ENCODE measurements at regions not wholly inside any gene's neighbourhood (a gene's known extent, or its start where the extent isn't known, plus 50 kb on each side); places are given as distances from the start of the nearest gene placed in this dataset.

DNA sequence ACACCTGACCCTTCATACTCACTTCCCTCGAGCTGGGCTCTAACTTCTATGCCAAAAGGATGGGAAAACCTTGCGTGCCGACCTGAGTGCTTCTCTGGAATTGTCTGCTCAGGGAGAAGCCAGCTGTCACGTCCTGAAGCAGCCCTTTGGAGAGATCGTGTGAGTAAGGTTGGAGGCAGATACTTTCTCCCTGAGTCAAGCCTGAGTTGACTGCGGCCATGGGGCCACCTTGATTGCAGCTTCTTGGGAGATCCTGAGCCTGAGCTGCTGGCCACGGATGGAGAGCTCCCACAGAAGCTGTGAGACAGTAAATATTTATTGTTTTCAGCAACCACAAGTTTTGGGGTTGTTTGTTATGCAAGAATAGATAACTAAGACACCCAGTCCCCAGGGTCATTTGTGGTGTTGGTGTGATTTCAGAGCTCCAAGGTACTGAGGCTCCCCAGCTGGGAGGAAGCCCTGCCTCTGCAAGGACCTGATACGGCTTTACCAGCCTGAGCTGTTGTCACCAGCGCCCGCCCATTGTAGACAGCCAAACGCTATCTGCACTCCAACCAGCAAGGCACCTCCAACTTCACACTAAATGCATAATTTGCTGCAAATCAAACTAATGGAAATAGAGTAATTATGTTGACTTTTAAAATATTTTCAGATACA, 531.6 kb downstream of the PTPRU start:
- peaks cover 31% of the 10 kb centered on the region for H3K27me3 Mint-ChIP-seq
- H3K27ac Mint-ChIP-seq: no peak overlapping the region
- H3K9me3 Mint-ChIP-seq (ENCODE audit: low read depth): peaks cover 3% of the 10 kb centered on the region
- no peaks in the 10 kb centered on the region for H3K4me1 Mint-ChIP-seq (ENCODE audit: low read depth)
- no peaks in the 10 kb centered on the region for H3K36me3 Mint-ChIP-seq (ENCODE audit: insufficient read depth)
- H3K4me3 Mint-ChIP-seq (ENCODE audit: low read depth): no peak overlapping the region
- TF ChIP-seq, protein P1, sequence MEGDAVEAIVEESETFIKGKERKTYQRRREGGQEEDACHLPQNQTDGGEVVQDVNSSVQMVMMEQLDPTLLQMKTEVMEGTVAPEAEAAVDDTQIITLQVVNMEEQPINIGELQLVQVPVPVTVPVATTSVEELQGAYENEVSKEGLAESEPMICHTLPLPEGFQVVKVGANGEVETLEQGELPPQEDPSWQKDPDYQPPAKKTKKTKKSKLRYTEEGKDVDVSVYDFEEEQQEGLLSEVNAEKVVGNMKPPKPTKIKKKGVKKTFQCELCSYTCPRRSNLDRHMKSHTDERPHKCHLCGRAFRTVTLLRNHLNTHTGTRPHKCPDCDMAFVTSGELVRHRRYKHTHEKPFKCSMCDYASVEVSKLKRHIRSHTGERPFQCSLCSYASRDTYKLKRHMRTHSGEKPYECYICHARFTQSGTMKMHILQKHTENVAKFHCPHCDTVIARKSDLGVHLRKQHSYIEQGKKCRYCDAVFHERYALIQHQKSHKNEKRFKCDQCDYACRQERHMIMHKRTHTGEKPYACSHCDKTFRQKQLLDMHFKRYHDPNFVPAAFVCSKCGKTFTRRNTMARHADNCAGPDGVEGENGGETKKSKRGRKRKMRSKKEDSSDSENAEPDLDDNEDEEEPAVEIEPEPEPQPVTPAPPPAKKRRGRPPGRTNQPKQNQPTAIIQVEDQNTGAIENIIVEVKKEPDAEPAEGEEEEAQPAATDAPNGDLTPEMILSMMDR (IDR thresholded peaks at IDR 0.05; ENCODE audit: unreplicated experiment): no peak
- DNase-seq (ENCODE audit: low spot score, unreplicated experiment): no peak

DNA sequence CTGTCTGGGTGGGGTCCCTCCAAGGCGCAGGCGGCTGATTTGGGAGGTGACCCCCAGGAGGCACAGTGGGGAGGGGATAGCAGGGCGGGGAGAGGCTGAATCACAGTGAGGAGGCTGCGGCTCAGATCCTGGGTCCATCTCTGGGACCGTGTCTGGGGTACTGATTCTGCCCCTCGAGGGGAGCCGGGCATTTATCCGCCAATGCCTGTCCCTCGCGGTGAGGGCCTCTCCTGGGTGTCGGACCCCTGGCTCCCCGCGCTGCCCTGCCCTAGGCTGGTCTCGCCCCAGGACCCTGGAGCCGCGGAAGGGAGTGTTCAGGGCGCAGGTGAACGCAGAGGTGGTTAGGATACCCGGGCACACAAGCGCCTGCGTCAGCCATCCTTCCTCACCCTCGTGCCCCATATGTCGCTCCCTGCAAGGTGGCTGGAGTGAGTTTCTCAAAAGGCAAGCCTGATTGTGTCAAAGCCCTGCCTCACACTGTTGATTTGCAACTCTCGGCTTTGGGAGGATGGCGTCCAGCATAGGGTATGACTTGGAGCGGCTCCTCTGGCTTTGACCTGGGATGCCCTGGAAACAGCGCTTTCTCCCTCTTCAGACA, 530.9 kb downstream of the PTPRU start:
- H3K4me3 Mint-ChIP-seq (ENCODE audit: low read depth): no peak overlapping the region
- no peaks in the 10 kb centered on the region for H3K36me3 Mint-ChIP-seq (ENCODE audit: insufficient read depth)
- H3K4me1 Mint-ChIP-seq (ENCODE audit: low read depth): no peaks in the 10 kb centered on the region
- TF ChIP-seq, protein P1 (IDR thresholded peaks at IDR 0.05; ENCODE audit: unreplicated experiment): no peak
- peaks cover 3% of the 10 kb centered on the region for H3K9me3 Mint-ChIP-seq (ENCODE audit: low read depth)
- no peak overlapping the region for H3K27ac Mint-ChIP-seq
- H3K27me3 Mint-ChIP-seq: peaks cover 31% of the 10 kb centered on the region
- DNase-seq (ENCODE audit: low spot score, unreplicated experiment): no peak

DNA sequence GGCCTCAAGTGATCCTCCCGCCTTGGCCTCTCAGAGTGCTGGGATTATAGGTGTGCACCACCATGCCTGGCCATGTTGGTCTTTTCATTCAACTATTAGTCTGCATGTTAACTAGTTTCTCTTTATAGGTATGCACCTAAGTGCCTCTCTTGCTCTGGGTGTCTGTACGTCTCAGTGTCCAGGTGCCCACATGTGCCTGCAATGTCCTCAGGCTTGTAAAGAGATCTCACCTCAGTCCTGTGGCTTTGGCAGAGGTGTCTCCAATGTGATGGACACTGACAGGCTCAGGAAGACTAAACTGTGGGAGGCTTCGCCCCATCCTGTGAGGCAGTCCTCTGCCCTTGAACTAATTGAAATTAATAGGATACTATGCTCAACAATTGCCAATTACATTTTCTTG, 526.3 kb downstream of the PTPRU start:
- H3K36me3 Mint-ChIP-seq (ENCODE audit: insufficient read depth): no peaks in the 10 kb centered on the region
- TF ChIP-seq, protein P1 (IDR thresholded peaks at IDR 0.05; ENCODE audit: unreplicated experiment): no peak
- H3K27ac Mint-ChIP-seq: no peak overlapping the region
- no peak for DNase-seq (ENCODE audit: low spot score, unreplicated experiment)
- H3K4me1 Mint-ChIP-seq (ENCODE audit: low read depth): peaks cover 7% of the 10 kb centered on the region
- H3K27me3 Mint-ChIP-seq: peaks cover 22% of the 10 kb centered on the region
- peaks cover 3% of the 10 kb centered on the region for H3K9me3 Mint-ChIP-seq (ENCODE audit: low read depth)
- no peak overlapping the region for H3K4me3 Mint-ChIP-seq (ENCODE audit: low read depth)

DNA sequence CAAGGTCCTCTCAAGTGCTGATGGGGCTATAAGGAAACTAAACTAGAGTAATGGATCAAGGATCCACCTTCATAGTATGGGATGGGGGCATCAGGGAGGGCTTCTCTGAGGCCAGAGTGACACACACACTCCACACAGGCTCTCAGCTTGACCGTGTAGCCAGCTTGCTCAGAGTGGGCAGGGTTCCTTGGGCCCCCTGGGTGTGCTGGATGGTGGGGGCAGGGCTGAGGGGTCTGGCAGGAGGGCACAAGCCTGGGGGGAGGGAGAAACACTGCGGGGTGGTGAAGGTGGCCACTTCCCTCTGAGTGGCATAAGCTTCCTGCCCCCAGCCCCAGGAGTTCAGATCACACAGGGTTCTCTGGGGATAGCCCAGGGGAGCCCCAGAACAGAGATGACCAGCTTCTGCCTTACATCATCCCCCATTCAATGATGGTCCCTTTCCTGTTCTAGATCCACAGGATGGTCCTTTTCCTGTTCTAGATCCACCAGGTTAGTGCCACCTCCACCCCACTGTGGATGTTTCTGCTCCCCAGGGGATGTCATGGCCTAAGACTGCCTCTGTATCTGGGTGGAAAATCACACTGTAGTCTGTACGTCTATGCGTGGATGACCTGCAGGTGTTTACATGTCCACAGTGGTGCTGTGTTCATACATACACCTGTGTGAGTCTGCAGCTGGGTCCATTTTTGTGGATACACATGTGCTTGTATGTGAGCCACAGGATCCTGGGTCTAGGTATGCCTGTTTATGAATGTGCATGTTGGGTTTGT, 525.0 kb downstream of the PTPRU start:
- Mint-ChIP-seq H3K4me1 (ENCODE audit: low read depth) (peaks cover 7% of the 10 kb centered on the region), H3K27me3 (peaks cover 13% of the 10 kb centered on the region), H3K9me3 (ENCODE audit: low read depth) (peaks cover 3% of the 10 kb centered on the region), H3K4me3 (ENCODE audit: low read depth) (no peak overlapping the region), H3K36me3 (ENCODE audit: insufficient read depth) (no peaks in the 10 kb centered on the region), H3K27ac (no peak overlapping the region)
- DNase-seq (ENCODE audit: low spot score, unreplicated experiment): no peak
- TF ChIP-seq, protein P1 (IDR thresholded peaks at IDR 0.05; ENCODE audit: unreplicated experiment): no peak

DNA sequence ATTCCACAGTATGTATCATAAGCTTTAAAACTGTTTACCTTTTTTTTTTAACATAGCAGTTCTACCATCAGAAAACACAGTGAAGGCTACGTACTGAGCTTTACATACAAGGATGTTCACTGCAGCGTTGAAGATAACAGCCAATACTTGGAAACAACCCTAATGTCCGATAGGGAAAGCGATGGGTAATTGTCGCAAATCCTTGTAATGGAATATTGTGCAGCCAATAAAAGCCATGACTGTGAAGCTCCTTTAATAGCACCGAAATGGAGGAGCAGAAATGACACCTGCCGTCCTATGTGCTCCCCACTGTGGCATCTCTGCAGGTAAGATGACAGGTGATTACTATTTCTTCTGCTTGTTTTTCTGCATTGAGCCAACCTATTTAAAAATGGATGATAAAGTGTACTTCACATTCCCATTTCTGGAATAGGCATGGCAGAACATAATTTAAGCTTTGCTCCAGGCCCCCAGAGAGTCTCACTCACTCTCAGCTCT, 523.8 kb downstream of the PTPRU start:
- Mint-ChIP-seq H3K27me3 (peaks cover 7% of the 10 kb centered on the region), H3K4me1 (ENCODE audit: low read depth) (peaks cover 7% of the 10 kb centered on the region), H3K4me3 (ENCODE audit: low read depth) (no peak overlapping the region), H3K9me3 (ENCODE audit: low read depth) (peaks cover 3% of the 10 kb centered on the region), H3K36me3 (ENCODE audit: insufficient read depth) (no peaks in the 10 kb centered on the region), H3K27ac (no peak overlapping the region)
- no peak for DNase-seq (ENCODE audit: low spot score, unreplicated experiment)
- TF ChIP-seq, protein P1 (IDR thresholded peaks at IDR 0.05; ENCODE audit: unreplicated experiment): no peak

Data from progenitor cell of endocrine pancreas (in vitro differentiated cells).